ENCODE measurements at regions not wholly inside any gene's neighbourhood (a gene's known extent, or its start where the extent isn't known, plus 50 kb on each side); places are given as distances from the start of the nearest gene placed in this dataset.
"Not testable (repeated sequence)": the region's sequence is repeated elsewhere in the genome, so short reads cannot be mapped to it uniquely, and the experiment has no call there.

DNA sequence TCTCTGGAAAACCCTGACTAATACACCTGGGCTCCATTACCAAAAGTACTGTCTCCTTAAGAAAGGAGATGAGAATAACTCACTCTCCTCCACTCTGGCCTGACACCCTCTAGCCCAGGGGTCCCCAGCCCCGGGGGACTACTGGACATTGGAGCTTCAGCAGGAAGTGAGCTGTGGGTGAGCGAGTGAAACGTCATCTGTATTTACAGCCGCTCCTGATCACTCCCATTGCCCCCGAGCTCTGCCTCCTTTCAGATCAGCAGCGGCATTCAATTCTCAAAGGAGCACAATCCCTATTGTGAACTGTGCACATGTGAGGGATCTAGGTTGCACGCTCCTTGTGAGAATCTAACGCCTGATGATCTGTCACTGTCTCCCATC, 126.3 kb upstream of the TNRC6C start:
- no peak for DNase-seq

DNA sequence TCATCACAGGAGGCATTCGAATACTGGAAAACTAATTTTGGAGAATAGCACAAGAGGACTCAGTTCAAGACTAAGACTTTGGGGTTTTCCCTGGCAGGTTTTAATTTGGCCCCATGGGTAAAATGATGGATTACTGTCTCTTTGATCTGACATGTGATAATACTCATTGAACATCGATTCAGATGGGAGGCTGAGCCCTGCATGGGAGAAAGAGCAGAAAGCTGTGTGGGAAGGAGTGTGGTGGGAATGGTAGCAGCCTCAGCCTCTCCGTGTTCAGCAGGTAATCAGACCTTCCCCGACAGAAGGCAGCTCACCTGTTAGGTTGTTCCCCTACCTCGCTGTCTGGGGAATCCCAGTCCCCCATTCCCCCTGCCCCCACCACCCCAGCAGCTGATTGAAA, 124.7 kb upstream of the TNRC6C start:
- DNase-seq, result no peak

DNA sequence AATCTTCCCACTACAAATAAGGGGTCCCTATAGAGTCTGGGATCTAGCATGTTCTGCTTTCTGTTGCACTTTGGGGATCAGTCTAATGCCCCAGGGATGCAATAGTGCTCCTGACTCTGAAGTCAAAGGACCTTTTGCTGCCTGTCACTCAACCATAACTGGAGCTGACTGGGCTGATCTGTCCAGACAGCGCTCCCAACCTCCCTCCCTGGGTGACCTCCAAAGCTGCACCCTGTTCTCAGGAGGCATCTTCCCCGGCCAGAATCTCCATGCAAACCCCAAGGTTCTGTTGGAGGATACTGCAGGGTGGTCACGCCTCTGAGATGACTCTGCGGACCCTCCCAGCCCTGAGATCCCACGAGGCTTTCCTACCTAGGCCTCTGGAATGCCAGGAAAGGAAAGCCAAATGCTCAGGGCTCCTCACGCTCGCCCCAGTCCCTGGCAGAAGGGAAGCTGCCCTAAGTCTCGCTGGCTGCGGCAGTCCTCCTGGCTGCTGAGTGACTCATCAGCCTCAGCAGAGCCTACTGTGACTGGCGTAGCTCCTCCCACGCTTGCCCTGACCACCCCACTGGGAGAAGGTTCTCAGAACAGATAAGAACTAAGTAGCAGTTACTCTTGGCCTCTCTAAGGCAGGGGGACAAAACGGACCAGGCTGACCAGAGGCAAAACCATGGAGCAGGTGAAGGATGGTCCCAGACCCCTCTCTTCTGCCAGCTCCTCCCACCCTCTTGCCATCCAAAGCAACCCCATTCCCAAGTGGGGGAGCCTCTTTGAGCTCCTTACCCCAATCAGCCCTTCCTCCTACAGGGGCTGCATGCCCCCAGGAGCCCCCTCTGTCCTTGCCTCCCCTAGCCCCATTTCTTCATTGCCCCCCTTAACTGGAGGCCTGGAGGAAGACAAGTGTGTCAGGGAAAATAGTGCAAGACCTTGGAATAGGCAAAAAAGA, 124.1 kb upstream of the TNRC6C start:
- no peak for DNase-seq

DNA sequence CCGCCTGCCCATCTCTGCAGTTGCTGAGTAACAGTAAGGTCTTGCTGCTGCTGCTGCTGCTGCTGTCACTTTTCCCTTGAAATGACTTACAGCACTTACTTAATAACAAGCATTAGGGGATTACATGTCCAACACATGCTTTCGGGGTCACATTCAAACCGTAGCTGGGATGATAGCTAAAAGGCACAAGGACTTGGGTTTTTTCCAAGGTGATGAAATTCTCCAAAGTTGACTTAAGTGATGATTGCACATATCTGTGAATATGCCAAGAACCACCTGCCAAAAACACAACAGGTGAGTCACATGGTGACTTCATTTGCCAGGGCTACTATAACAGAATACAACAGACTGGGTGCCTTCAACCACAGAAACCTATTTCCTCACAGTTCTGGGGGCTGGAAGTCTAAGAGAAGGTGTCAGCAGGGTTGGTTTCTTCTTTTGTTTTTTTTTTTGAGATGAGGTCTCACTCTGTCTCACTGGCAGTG, 121.9 kb upstream of the TNRC6C start:
- no peak for DNase-seq

DNA sequence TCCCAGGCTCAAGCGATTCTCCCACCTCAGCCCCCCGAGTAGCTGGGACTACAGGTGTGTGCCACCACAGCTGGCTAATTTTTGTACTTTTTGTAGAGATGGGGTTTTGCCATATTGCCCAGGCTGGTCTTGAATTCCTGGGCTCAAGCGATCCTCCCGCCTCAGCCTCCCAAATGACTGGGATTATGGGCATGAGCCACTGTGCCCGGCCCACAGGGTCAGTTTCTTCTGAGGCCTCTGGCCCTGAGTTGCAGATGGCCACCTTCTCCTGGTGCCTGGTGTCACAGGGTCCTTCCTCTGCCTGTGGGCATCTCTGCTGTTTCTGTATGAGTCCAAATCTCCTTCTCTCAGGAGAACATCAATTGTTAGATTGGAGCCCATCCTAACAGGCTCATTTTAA, 121.4 kb upstream of the TNRC6C start:
- not testable (repeated sequence) for DNase-seq

DNA sequence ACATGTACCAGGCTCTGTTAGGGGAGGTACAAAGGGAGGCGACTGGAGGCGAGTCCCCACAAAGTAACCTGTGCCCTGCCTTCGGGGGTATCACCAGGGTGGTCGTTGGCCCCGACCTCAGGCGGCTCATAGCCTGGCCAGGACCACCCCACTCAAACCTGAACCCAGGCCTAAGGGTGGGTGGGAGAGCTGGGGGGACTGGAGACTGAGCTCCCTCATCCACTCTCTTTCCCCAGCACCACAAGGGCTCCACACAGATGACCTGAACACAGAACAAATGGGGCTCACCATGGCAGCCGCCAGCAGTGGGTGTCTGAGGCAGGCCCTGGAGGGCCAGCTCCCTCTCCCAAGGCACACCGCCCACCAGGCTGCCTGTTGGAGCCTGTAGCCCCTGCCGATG, 120.6 kb upstream of the TNRC6C start:
- DNase-seq, result no peak

DNA sequence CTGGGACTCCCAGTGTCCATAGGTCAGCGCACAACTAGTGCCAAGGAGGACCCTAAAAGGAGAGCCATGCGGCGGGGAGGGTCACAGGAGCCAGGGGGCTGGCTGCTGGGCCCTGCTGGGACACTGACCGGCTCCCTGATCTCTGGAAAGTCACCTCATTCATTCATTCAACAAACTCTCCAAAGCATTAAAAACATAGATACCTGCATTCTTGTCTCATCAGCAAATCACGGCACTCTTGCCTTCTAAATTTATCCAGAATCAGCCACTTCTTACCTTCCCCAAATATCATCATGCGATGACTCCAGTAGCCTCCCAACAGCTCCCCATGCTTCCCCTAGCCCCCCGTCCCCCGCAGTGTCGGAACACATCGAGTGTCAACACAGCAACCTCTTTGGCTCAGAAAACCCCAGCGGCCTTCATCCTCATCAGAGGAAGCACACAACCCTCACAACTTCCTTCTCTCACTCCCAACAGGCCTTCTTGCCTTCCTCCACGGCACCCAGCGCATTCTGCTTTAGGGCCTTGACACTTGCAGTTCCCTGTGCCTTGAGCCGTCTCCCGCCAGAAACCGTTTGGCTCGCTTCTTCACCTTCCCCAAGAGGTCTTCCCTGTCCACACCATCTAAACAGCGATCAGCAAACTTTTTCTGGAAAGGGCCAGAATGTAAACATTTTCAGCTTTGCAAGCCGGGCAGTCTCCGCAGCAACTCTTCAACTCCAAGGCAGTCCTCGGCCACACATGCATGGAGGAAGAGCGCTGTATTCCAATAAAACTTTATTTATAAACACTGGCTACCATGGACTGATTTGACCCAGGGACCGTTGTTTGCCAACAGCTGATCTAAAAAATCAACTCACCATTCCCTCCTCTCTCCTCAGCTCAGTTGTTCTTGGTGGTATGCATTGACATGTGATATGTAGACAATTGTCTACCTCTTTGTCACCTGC, 119.5 kb upstream of the TNRC6C start:
- no peak for DNase-seq

DNA sequence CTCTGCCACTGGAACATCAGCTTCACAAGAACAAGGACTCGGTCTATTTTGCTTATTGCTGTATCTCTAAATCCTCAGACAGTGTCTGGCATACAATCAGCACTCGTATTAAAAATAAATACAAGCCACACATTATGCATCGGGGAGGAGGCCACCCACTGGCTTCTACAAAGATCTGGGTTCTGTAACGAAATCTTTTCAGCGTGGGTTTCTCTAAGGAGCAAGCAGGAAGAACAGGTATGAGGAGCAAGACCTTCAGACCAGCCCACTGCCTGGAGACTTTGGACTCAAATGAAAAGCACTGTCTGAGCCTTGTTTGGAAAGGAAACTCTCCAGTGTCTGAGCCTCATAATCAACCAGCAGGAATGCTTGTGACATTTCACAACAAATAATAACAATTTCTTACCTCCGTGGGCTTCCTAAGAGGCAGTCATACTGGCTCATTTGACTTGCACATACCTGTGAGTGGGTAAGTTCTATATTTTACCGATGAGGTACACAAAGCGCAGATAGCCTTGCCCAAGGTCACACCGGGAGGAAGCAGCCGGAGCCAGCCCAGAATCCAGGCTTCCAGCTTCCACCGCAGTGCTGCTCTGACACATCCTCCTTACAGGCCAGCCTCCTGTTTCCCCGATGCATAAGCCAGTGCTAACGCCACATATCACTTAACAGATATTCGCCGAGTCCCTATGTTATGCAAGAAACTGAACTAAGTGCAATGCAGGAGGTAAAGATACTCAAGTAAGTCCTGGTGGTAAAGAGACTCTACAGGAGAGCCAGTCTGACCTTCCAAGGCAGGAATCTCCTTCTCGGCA, 118.6 kb upstream of the TNRC6C start:
- DNase-seq, result no peak

DNA sequence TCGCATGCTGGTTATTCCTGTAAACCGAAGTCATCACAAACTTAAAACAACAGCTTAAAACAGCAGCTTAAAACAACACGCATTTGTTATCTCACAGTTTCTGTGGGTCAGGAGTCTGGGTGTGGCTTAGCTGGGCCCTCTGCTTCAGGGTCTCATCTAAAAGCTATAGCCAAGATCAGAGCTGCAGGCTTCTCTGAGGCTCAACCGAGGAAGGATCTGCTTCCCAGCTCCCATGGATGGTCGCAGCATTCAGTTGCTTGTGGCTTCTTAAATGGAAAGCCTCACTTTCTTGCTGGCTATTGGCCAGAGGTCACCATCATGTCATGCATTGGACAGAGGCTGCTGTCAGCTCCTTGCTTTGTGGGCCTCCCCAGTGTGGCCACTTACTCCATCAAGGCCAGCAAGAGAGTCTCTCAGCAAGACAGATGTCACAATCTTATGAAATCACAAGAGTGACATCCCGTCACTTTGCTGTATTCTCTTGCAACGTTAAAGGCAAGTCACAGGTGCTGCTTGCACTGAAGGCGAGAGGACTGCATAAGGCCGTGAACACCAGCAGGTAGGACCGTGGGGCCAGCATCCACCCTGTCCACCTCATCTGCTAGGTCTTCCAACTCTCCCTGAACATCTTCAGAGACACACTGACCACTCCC, 117.9 kb upstream of the TNRC6C start:
- DNase-seq, result no peak

DNA sequence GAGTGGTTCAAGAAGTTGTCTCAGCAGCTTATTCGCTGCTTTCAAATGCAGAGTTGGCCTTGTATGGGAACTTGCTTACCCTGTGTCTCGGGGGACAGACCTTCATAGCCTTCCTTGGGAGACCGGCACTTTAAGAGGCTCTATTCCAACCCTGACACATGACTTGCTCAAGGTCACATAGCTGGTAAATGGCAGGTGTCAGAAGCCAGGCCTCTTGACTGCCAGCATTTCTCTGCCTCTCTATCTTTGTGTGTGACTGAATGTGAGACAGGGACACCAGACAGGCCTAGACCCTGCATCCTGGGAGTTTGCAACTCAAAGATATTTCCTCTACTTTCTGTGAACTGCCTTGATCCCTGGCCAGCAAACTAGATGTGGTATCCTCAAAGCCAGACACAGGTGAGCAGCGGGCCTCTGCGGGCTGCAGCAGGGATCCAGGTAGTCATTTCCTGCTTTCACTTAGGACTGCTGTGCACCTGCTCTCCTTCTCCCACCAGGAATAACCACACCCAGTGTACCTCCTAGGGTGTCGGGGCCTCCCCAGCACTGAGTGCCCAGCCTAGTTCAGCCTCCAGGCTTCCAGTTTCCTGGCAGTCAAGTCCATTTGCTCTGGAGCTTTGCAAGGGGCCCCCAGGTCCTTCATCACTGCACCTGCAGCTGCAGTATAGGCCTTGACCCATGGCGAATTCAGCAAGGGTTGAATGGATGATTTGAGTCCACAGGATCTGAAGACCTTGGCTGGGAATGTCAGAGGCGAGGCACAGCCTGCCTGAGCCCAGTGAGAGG, 116.6 kb upstream of the TNRC6C start:
- no peak for DNase-seq

DNA sequence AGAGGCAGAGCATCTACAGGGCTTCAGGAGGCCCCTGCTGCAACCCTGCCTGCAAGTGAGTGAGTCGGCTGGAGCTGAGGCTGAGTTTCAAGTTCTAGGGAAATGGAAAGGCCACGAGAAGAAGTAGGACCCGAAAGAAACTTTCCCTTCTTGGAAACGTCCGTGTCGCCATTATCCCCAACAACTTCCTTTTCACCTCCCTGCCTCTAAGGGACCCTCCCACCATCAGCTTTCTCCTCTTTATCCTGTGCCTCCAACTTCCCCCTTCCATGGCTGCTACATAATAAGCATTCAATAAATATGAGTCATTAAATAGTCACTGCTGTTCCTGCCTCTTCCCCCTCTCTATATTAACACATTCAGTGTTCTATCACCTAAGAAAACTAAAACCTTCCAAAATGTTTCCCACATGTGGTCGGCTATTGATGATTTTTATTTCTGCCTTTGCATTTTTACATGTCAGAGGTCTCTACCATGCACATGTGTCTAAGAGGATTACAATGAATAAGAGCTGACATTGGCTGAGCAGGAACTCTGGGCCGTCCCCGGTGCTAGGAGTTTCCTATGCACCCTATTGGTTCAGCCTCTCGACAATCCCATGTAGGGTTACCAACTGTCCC, 115.9 kb upstream of the TNRC6C start:
- no peak for DNase-seq

DNA sequence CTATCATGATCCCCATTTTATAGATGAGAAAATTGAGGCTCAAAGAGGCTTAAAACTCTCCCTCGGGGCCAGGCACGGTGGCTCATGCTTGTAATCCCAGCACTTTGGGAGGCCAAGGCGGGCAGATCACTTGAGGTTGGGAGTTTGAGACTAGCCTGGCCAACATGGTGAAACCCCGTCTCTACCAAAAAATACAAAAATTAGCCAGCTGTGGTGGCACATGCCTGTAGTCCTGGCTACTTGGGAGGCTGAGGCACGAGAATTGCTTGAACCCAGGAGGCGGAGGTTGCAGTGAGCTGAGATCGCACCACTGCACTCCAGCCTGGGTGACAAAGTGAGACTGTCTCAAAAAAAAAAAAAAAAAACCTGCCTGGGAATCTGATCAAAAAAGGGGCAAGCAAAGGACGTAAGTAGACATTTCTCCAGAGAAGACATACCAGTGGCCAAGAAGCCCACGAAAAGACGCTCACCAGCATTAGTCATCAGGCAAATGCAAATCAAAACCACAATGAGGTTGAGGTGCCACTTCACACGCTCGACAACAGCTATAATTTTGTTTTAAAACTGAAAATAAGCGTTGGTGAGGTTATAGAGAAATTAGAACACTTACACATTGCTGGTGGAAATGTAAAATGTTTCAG, 115.1 kb upstream of the TNRC6C start:
- peak; percentile 2 for DNase-seq

DNA sequence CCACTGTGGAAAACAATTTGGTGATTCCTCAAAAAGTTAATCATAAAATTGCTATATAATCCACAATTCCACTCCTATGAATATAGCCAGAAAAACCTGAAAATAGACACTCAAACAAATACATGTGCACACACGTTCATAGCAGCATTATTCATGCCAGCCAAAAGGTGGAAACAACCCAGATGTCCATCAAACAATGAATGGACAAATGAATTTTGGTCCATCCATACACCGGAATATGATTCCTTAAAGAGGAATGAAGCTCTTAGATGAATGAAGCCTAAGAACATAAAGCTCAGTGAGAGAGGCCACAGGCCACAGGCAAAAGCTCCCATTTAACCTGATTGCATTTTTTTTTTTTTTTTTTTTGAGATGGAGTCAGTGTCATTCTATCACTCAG, 114.6 kb upstream of the TNRC6C start:
- DNase-seq, result no peak

DNA sequence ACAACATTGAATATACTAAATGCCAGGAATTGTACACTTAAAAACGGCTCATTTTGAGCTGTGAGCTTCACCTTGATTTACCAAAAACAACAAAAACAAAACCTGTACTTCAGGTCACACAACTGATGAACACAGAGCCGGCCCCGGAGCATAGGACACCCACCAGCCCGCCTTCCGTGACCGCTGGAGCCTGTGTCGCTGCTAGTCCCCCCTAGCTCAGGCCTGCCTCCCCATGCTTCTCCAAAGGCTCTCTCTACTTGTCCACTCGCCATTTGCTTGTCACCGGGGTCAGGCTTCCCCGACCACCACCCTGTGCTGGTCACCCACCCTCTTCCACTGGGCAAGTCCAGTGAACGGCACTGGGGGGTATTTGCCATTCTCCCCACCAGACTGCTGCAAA, 113.8 kb upstream of the TNRC6C start:
- no peak for DNase-seq

DNA sequence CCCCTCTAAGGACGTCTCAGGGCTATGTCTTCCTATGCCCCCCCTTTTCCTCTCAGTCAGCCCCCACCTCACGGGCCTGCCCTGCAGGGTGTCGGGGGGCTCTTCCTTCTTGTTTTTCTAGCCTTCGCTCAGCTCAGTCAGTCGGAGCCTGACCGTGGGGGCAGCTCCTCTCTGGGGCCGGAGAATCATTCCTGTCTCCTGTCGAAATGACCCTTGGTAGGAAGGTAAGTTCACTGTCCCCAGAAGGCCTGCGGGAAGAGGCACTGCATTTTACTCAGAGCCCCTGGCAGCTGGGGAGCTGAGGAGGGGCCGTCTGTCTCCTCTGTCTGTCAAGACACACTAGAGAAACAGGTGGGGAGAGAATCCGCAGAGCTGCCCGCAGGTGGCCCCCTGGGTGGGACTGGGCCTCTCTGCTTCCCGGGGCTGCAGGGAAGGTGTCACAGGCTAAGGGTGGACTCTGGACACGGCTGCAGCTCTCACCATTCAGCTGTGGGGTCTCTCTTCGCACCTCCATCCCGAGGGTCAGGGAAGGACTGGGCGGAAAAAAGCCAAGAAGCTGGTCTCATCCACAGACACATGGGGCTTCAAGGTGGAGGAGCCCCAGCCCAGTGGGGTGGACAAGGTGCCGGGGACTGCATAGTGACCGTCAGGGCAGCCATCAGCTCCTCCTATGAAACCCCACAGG, 112.8 kb upstream of the TNRC6C start:
- DNase-seq, result no peak

DNA sequence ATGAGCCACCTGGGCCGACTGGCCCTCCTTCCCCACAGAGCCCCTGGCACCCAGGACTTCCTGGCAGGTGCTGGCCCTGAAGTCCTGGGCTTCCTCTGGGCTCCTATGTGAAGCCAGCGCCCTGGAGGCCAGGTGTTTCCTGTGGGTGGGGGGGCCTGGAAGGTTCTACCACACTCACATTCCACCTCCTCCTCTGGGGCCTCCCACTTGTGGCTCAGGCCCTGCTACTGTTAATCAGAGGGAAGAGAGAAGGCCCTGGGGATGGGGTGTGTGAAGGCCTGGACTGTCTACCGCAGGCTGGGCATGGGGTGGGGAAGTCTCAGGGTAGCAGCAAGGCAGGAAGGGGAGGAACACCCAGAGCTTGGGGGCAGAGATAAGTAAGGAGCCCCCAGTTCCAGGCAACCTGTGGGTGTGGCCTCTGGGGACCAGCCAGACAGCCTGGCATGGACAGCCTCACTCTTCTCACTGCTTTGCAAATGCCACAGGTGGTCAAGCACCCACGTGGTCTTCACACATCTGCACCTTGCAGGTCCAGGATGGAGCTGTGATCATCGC, 111.9 kb upstream of the TNRC6C start:
- no peak for DNase-seq

DNA sequence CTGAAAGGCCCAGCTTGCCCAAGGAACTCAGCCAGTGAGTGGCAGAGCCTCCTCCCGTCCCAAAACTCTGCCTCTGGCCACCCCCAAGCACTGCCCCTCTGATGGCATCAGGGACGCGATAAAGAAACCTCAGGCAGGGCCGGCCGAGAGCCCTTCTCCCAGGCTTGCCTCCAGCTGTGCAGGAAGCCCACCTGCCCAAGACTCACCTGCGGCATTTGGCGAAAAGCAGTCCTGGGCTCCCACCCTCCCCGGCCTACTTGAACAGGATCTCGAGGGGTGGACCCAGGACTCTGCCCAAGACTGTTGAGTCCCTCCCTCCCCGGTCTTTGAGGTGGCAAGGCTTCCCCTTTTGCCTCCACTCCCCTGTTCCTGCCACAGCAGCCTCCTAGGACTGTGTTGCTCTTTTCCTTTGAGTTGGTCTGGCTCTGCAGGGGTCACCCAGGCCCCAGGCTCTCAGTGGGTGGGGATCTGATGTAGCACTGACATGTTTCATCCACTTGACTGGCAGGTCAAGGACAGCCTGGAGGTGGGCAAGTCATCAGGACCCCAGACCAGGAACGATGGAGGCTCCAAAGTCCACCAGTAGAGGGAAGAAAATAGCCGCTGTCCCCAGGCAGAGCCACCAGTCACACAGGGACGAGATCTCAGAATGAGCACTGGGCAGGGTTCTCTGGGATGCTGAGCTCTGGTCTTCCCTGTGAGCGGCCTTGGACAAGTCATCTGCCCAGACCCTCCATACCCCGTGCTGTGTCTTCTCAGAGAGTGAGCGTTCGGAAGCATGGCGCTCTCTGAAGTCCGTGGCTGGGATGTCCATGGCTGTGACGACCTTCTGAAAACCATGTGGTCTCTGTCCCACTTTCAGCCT, 111.0 kb upstream of the TNRC6C start:
- no peak for DNase-seq

DNA sequence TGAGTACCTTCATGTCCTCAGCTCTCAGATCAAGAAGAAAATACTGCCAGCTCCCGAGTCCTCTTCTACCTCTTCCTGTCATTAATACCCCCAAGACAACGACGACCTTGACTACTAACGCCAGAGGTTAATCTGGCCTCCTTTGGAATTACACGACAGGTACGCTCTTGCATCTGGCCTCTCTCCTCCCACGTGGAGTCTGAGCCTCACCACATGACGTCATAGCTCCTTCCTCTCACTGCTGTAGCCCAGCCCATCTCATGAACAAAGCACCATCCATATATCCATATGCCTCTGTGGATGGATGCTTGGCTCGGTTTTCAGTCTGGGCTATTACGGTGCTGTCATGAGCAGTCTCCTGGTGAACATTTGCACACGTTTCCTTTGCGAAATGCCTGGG, 110.2 kb upstream of the TNRC6C start:
- DNase-seq, result no peak

Measured in NCI-H1048 (cell line).